ENCODE measurements at regions not wholly inside any gene's neighbourhood (a gene's known extent, or its start where the extent isn't known, plus 50 kb on each side); places are given as distances from the start of the nearest gene placed in this dataset.
"Not testable (repeated sequence)": the region's sequence is repeated elsewhere in the genome, so short reads cannot be mapped to it uniquely, and the experiment has no call there.

DNA sequence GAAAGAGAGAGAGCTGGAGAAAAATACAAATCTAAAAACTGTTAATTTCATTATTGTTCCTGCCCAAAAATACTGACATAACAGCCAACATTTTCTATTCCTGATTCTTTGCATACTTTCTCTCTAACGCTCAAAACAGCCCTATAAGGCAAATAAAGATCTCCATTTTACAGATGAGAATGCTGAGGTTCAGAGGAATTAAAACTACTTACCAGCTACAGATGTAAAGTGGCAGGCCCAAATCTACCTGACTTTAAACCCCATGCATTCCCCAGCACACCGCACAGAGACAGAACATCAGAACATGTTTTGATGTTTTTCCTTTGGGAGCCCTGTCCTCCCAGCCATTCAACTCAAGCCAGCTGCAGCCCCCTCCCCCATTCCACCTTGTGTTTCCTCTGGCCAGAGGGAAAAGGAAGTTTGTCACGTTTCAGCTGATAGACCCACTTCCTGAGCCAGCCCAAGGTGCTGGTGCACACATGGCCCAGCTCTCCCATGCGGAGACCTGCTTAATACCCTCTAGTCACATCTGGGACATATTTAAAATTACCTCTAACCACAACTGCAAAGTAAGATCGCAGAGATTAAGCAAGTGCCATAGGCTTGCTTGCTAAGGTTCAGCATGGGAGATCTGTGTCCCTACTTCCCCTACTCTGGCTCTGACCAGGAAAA lies 133.1 kb upstream of the NFIA start:
- DNase-seq = no peak

DNA sequence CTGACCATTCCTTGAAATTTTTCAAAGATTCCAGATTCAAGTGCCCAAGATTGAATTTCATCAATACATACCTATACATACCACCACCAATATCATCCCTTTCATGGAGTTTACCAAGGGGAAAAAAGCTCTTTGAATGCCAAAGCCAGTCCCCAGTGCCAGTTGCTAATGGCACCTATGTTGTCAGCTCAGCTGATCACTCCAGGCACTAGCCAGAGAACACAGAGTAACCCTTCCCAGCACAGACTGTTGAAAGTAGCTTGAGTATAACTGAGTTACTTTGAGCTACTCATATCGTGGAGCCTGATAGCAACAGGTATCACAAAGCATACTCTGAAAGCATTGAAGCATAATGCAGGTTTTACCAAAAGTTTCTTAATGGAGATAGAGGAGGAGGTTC lies 133.9 kb upstream of the NFIA start:
- DNase-seq = no peak

DNA sequence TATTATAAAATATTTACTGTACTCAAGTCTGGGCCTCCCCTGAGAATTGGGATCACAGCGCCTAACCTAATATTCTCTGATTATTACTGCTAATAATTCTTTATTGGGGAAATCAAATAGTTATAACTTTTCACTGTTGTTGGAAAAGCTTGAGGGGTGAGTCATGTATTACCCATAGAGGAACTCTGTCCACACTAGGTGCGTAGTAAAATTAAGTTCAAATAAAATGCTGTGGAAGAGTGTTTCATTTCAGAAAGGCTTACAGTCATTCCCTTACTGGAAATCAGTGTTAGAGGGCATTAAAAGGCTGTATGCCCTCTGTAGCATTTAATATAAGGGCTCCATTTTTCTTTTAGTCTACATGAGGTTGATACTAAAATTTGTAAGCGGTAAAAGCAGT lies 135.0 kb upstream of the NFIA start:
- DNase-seq = no peak

DNA sequence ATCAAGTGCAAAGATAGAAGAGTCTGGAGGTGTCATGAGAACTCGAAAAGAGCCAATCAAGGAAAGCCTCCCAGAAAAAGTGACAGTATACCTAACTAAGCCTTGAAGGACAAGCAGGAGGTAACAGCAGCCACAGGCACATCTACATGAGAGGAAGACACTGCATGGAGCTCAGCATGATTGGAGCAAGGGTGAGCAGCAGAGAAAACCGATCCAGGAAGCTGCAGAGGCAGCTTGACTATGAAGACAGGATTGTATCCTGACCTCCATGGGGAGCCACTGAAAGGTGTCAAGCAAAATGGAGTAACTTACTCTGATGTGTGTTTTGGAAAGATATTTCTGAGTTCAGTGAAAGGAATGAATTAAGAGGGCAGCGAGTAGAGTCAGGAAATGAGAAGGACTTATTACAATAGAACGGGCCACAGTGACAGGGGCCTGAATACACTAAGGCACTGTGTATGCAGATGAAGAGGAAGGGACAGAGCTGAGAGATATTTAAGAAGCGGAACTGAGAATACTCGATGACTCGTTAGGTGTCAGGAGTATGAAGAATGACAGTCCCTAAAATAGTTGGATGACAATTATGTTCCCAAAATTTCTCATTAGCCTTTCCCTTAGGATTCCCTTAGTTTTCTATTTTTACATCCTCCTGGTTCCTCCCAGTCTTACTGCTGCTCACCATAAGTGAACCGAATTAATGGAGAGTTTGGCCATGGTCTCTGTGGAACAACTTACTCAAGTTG lies 139.3 kb upstream of the NFIA start:
- DNase-seq = no peak

DNA sequence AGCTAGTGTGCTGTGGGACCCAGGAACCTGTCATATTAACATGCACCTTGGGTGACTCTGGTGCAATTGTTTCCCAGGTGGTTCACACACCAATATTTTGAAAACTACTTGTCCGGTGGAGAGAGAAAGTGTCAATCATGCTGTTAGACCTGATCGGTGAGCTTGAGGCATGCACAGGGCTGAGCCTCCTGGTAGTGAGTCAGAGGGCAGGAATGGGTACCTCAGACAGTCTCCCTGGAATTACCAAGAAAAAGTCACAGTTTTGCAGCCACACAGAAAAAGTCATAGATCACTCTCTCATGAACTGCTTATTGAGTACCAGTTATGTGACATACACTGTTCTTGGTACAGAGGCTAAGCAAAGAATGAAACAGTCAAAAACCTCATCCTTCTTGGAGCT lies 140.1 kb upstream of the NFIA start:
- DNase-seq = no peak

DNA sequence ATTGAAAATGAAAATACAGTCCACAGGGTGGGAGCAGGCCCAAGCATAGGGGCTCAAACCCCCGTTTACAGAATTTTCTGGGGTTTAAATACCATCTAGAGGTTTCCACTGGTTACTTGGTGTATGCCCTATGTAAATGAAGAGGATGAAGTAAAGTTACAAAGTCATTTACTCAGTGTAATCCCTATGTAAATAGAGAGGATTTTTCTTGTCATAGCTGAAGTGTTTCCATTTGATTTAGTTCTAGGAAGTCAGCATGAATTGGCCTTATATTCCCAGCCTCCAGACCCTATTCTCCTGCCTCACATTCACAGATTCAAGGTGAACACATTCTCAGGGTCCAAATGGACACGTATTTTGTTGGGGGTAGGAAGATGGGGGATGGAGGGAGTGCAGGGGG lies 141.7 kb upstream of the NFIA start:
- not testable (repeated sequence) for DNase-seq

DNA sequence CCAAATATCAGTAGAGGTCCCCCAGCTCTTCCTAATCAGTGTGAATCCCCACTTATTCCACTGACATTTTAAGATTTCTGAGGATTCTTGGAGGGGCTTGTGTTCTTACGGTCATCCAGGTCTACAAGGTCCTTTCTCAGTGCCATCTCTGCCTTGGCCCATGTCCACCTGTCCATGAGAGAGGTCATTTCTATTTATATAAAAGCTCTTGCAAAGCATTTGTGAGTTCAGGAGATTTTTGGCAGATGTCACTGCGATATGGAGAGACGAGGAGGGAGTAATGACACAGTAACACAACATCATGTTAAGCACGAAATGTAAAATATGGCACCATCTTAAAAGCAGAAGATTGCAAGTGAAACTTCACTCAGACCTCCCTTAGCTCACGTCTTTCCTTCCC lies 144.6 kb upstream of the NFIA start:
- no peak for DNase-seq

DNA sequence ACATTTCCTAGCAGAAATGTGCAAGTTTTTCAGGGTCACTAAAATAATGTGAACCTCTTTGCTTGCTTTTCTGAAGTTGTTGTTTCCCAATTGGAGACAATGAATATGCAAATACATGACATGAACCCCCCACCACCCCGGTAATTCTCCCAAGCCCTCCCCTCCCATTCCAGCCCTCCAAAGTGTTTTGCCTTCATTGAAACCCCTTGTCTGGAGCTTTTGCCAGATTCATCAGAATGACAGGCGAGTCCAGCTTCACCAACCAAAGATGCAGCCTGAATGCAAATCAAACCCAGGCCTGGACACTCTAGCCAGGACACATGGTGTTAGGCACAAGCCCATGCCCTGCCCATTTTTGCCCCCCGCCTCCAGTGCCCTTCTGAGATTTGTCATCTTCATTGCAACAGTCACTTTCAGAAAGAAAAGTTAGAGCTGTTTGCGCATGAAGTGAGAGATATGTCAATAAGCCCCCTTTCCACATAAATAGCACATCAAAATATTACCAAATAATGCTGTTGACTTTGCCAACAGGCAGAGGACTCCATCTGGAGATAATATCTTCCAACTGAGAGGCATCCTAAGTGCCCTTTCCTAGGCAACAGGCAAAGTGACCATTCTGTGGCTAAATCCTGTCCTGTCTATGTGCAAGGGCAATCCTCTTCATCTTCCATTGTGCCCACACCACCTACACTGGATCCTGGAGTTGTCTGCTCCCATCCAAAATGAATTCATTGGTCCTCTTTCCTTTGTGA lies 145.6 kb upstream of the NFIA start:
- no peak for DNase-seq

DNA sequence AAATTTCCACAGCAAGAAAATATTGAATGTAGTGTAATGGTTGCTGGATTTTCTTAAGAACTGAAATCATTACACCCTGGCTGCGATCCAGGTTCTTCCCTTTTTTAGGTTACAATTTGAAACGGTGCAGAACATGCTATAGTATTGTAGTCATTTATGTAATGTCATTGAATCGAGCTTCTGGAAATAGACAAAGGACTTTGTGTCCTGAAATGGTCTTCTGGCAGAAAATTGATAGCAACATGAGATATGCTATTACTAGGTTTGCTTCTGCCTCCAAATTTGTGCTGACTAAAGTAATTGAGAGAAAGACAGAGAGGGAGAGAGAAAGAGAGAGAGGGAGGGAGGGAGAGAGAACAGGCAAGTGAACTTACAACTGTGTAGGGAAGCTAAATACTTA lies 146.2 kb upstream of the NFIA start:
- peak in 1 of 3 experiments; percentile 47 for DNase-seq

DNA sequence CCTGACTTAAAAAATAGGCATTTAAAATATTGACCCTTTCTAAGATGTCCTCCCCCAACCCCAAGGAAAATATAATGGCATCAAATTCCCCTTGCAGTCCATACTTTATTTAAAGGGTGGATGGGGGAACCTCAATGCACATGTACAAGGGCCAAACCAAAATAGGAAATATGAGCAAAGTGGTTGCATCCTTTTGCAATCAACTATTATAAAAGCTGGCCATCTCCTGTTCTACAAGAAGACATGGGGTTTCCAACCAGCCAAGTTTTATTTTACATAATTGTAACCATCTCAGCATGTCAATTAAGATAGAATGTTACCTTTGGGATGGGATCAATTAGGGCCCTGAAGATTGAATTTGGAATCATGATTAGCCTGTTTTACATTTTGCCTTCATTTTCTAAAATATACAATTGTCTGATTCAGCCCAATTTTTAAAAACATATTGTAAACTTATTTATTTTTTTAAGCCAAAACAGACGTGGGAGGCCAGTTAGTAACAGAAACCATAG lies 146.7 kb upstream of the NFIA start:
- no peak for DNase-seq

DNA sequence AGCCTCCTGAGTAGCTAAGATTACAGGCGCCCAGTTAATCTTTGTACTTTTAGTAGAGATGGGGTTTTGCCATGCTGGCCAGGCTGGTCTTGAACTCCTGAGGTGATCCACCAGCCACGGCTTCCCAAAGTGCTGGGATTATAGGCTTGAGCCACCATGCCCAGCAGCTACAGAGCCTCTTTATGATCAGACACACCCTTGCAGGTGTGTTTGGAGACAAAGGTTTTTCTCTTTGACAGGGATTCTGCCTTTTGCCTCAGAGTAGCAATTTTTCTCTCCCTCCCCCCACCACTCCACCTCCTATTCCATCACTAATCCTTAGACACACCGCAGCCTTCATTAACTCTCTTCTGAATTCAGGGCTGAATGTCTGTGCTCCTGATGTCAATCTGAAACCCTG lies 152.2 kb upstream of the NFIA start:
- DNase-seq = no peak

DNA sequence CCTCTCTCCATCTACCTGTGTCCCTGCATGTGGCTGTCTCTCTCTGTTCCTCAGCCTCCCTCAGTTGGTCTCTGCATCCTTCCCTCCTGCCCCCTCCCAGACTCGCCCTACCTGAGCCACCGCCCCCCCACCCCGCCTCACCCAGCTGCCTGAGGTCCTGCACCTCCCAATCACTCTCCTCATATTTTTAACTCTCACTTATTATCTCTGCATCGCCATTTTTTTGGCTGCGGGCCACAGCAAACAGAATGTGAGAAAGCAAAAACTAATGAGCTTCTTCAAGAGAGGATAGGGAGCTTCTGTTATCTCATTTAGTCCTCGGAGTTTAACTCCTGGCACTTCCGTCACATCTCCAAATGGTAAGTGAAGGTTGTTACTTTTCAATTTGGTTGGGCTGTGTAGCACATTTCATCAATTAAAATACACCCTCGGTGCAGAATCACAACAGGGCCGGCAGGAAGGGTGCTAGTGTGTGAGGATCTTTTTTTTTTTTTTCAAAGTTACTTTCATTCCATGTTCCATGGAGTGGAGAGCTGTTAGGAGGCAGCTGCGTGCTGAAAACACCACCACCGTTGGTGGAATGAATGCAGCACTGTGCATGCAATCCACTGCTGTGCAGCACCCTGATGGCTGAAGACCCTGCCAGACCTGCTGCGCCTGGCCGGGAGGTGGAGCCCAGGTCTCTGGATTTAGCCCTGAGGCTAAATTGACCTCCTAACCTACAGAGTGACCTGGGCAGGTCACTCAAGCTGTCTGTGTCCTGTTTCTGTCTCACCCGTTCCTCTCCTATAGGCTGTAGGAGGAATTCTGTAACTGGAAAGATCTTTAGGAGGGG lies 157.2 kb upstream of the NFIA start:
- peak in 2 of 3 experiments; percentile 32 to 70 for DNase-seq

DNA sequence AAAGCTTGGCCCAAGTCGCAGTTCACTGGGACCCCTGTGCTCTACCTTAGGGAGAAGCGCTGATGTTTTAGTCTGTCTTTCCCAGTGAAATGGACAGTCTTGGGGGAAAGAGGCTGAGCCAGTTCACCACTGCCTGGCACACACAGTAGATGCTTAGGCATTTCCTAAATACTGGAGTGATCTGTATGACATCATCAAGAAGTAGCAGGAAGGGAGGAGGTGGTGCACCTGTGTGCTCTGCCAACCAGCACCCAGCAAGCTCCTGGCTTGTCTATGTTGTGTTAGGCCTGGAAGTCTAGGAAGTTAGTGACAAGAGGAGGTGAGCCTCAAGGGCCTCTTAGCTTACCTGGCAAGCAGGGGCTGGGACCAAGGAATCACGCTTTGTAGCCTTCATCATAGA lies 158.2 kb upstream of the NFIA start:
- no peak for DNase-seq

DNA sequence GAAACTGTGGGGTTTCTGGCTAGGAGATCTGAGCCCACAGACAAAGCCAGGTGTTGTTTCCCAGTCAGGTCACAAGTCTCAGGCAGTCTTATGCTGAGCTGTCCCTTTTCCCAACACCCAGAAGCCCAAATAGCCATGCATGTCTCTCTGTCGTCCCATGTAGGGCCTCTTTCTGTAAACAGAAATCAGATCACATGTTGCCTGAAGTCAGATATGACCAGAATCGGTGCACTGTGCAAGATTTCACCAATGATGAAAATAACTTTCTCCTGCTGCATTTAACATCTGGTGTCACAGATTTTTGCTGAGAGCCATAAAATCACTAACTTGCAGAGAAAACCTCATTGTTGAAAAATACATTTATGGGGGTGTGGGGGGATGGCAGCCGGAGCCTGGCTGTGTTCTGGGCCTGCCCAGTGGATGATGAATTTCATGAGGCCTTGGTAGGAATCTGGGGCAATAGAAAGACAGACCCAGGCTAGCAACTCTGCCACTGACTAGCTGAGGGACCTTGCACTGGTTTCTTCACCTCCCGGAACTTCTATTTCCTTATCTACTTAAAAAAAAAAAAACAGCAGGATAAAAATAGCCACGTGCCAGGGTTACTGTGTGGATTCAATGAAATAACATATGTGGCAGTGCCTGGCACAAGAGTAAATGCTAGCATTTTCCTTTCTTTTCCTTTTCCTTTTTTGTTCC lies 158.8 kb upstream of the NFIA start:
- no peak for DNase-seq

DNA sequence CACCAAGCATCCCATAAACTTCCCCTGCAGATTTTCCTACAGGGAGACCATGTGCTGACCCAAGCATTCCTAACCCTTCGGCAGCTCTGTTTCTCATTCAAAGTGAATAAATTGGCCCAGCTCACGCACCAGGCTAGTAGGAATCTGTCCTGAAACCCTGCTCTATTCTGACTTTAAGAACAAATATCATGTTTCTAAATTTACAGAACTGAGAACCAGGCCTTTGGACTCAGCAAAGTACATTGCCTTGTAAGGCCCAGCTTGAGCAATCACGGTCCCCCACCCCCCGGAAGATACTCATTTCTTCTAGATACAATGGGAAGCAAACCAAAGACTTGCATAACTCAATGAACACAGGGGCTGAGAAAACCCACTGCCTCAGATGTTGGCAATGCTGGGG lies 160.1 kb upstream of the NFIA start:
- DNase-seq = no peak

DNA sequence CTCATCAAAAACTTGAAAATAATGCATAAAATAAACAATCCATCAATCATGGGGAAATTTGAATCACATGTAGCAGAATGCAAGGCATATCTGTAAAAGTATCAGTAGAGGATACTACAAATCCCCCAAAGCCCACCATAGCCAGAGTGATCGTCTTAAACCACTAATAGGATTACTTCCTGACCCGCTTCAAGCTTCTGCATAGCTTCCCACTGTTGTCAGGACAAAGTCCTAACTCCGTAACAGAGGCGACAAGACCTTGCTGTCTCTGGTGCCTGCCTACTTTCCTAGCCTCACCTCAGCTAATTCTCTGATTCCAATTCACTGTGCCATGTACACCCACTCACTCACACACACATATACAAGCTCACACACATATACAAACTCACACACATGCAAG lies 161.2 kb upstream of the NFIA start:
- DNase-seq = no peak

DNA sequence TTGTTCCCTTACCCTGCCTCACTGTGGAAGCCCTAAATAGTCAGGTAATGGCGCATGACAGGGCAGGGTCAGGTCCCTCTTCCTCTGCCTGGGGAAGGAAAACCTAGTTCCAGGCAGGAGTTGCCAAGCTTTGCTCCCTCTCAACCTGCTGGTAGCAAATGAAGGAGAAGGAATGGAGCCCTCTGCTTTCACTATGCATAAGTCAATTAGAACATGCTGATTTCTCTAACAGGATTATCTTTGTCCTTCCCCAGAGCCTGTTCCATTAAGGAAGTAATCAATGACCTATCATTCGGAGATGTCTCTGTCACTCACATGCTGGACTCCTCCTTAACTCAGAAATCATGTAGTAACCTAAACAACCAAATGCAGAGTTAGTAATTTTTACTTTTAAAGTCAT lies 161.8 kb upstream of the NFIA start:
- DNase-seq = no peak

DNA sequence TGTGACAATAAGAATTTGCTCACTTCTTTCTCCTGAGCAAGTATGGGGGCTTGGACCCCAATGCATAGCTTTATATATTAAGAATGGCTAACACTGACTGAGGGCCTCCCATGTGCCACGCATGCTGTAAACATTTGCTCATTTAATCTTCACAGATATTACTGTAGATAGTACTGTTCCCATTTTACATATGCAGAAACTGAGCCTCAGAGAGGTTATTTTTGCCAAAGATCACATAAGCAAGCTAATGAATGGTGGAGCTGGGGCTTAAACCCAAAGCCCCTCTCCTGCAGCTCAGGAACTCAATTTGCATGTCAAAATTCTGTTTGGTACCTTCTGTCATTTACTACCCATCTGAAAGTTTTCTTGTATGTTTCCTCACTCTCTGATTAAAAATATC lies 163.5 kb upstream of the NFIA start:
- no peak for DNase-seq

DNA sequence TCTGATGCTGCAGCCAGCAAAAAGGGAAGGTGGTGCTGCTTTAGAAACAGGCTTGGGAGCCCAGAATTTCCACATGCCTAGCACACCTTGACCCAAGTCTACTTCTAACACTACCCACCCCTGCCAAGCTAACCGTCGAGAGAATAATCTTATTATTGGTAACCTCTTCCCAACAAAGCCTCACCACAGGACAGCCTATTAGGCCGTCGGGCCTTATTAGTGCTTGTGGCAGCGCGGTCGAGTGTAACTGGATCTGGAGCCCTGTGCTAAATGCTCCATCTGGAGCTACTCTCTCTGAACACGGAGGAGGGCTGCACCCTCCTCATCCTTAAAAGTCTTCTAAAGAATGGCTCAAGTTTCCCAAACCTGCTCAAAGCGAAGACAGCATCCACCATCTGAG lies 165.5 kb upstream of the NFIA start:
- DNase-seq = peak in 2 of 3 experiments; percentile 6 to 47

DNA sequence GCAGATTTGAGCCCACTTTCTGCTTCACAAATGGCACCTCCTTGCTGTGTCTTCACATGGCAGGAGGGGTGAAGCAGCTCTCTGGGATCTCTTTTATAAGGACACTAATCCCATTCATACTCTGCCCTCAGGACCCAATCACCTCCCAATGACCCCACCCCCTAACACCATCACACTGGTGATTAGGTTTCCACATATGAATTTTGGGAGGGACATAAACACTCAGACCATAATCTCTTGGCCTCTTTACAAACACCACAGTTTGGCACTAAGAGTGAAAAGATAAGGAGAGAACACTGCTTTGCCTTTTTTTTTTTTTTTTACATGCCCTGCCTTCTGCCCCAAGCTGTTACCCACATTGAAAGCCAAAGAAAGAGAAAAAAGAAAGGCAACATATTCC lies 166.2 kb upstream of the NFIA start:
- no peak for DNase-seq

DNA sequence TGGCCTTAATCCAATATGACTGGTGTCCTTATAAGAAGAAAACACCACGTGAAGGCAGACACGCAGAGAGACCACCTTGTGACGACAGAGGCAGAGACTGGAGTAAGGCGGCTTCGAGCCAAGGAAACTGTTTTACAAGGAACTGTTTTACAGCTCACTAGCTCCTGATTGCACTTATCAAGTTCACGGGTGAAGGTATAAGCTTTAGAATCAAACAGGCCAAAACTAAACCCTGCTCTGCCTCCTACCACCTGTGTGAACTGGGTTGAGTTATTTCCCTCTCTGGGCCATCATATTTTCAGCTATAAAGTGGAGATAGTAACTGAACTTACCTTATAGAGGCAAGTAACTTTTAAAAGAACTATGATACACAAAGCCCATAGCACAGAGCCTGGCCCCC lies 166.9 kb upstream of the NFIA start:
- DNase-seq = no peak

DNA sequence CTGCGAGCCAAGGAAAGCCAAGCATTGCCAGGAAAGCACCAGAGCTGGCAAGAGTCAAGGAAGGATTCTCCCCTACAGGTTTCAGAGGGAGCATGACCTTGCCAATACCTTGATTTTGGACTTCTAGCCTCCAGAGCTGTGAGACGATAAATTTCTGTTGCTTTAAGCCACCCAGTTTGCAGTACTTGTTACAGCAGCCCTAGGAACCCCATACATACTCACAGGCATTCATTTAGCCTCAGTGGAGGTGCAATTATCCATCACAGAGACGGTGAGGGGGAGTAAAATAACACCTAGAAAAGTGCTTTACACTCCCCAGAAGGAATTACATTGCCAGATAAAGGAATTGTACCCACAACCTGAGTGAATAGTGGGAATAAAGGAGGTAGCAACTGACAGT lies 167.4 kb upstream of the NFIA start:
- no peak for DNase-seq

Data from NCI-H1417 (cell line).